Loucy (cell line): ENCODE measurements at regions not wholly inside any gene's neighbourhood (a gene's known extent, or its start where the extent isn't known, plus 50 kb on each side); places are given as distances from the start of the nearest gene placed in this dataset.

ENCODE experiments used
- H2AFZ ChIP-seq: fragments of 200-600 bp; sonication (generic); 2 replicates; pipeline ENCODE4 v1.6.0; 2016; ENCODE audit warnings: antibody characterized with exemption, mild to moderate bottlenecking, low read length, moderate library complexity
- H3F3A ChIP-seq: fragments of 200-600 bp; 2 replicates; pipeline ENCODE4 v1.6.0; 2016; ENCODE audit warnings: antibody characterized with exemption, low read depth, mild to moderate bottlenecking
- H3K27me3 ChIP-seq: fragments of 200-600 bp; sonication (generic); 2 replicates; pipeline ENCODE4 v1.6.1; 2014; ENCODE audit warnings: low read length, mild to moderate bottlenecking; ENCODE audit not compliant: insufficient read depth, poor library complexity, severe bottlenecking
- H3K36me3 ChIP-seq: fragments of 200-600 bp; sonication (generic); 2 replicates; pipeline ENCODE4 v1.6.1; 2016; ENCODE audit warnings: low read length; ENCODE audit not compliant: insufficient read depth
- H3K4me1 ChIP-seq: fragments of 200-600 bp; sonication (generic); 2 replicates; pipeline ENCODE4 v1.5.1; 2014; ENCODE audit warnings: low read length, mild to moderate bottlenecking; ENCODE audit not compliant: insufficient read depth, poor library complexity, severe bottlenecking
- H3K4me2 ChIP-seq: fragments of 200-600 bp; sonication (generic); 2 replicates; pipeline ENCODE4 v1.6.0; 2014; ENCODE audit warnings: antibody characterized with exemption, low read length, low read depth, mild to moderate bottlenecking; ENCODE audit not compliant: poor library complexity, severe bottlenecking
- H3K4me3 ChIP-seq: fragments of 200-600 bp; sonication (generic); 2 replicates; pipeline ENCODE4 v1.5.1; 2014; ENCODE audit warnings: low read length, mild to moderate bottlenecking, mixed read lengths; ENCODE audit not compliant: poor library complexity, severe bottlenecking
- H3K79me2 ChIP-seq: fragments of 200-600 bp; sonication (generic); 2 replicates; pipeline ENCODE4 v1.6.1; 2014; ENCODE audit warnings: low read length; ENCODE audit not compliant: insufficient read depth
- H3K9ac ChIP-seq: fragments of 200-600 bp; sonication (generic); 2 replicates; pipeline ENCODE4 v1.6.0; 2014; ENCODE audit warnings: mild to moderate bottlenecking, low read depth, low read length, moderate library complexity; ENCODE audit not compliant: poor library complexity, severe bottlenecking
- H3K9me2 ChIP-seq: fragments of 200-600 bp; sonication (generic); replicated peaks from 2 replicates; pipeline ENCODE4 v1.6.1; 2016; ENCODE audit warnings: low read depth, low read length, mixed read lengths
- H3K9me3 ChIP-seq: fragments of 200-600 bp; sonication (generic); 2 replicates; pipeline ENCODE4 v1.6.1; 2014; ENCODE audit warnings: mild to moderate bottlenecking, antibody characterized with exemption, low read length, low read depth; ENCODE audit not compliant: insufficient read depth
- H4K20me1 ChIP-seq: fragments of 200-600 bp; sonication (generic); 2 replicates; pipeline ENCODE4 v1.6.0; 2014; ENCODE audit warnings: antibody characterized with exemption, low read length, mild to moderate bottlenecking; ENCODE audit not compliant: insufficient read depth, poor library complexity, severe bottlenecking
- EZH2phosphoT487 ChIP-seq: fragments of 200-600 bp; IDR thresholded peaks from 2 replicates; pipeline ENCODE4 v1.6.1; 2018; ENCODE audit warnings: antibody characterized with exemption, mild to moderate bottlenecking, moderate library complexity, borderline replicate concordance
- TF ChIP-seq, protein P1 (sequence below): fragments of 200-600 bp; sonication (generic); conservative IDR thresholded peaks from 2 replicates; pipeline ENCODE4 v1.5.1; 2014; ENCODE audit warnings: mild to moderate bottlenecking, antibody characterized with exemption, low read length

DNA sequence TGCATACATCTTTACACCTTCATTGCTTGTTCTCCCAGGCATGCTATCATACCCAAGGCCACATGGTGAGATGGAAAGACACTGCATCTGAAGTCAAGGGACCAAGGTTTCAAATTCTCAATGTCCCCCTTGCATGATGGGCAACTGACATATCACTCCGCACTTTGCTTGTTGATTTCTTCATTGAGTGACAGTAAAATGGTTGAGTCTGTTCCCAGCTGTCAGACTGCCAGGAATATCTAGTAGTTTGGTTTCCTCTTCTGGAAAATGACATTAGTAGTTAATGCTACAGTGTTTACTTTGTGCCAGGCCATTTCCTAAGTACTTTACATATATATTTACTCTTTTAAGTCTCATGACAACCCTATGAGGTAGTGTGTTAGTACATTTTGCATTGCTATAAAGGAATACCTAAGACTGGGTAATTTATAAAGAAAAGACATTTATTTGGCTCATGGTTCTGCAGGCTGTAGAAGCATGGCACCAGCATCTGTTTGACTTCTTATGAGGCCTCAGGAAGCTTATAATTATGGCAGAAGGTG is 114.4 kb downstream of the PCSK1 start:
- Histone ChIP-seq H3K79me2 (no peaks in the 10 kb centered on the region), H3K4me2 (no peak overlapping the region), H3K9me2 (no peaks in the 10 kb centered on the region), H2AFZ (no peak overlapping the region), H3K9me3 (no peaks in the 10 kb centered on the region), H3F3A (no peaks in the 10 kb centered on the region), H3K4me1 (no peaks in the 10 kb centered on the region), H3K27me3 (no peaks in the 10 kb centered on the region), H3K9ac (no peak overlapping the region), H4K20me1 (no peaks in the 10 kb centered on the region), H3K4me3 (no peak overlapping the region), H3K36me3 (no peaks in the 10 kb centered on the region)
- TF ChIP-seq EZH2phosphoT487 = no peak
- TF ChIP-seq, protein P1, sequence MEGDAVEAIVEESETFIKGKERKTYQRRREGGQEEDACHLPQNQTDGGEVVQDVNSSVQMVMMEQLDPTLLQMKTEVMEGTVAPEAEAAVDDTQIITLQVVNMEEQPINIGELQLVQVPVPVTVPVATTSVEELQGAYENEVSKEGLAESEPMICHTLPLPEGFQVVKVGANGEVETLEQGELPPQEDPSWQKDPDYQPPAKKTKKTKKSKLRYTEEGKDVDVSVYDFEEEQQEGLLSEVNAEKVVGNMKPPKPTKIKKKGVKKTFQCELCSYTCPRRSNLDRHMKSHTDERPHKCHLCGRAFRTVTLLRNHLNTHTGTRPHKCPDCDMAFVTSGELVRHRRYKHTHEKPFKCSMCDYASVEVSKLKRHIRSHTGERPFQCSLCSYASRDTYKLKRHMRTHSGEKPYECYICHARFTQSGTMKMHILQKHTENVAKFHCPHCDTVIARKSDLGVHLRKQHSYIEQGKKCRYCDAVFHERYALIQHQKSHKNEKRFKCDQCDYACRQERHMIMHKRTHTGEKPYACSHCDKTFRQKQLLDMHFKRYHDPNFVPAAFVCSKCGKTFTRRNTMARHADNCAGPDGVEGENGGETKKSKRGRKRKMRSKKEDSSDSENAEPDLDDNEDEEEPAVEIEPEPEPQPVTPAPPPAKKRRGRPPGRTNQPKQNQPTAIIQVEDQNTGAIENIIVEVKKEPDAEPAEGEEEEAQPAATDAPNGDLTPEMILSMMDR = no peak

GRCh38 chr5:96317945-96318344 is 115.1 kb downstream of the PCSK1 start:
- Histone ChIP-seq H4K20me1 (no peaks in the 10 kb centered on the region), H3F3A (no peaks in the 10 kb centered on the region), H2AFZ (no peak overlapping the region), H3K9ac (no peak overlapping the region), H3K4me2 (no peak overlapping the region), H3K36me3 (no peaks in the 10 kb centered on the region), H3K79me2 (no peaks in the 10 kb centered on the region), H3K4me1 (no peaks in the 10 kb centered on the region), H3K4me3 (no peak overlapping the region), H3K9me3 (no peaks in the 10 kb centered on the region), H3K9me2 (no peaks in the 10 kb centered on the region), H3K27me3 (no peaks in the 10 kb centered on the region)
- TF ChIP-seq, protein P1 = no peak
- no peak for TF ChIP-seq EZH2phosphoT487

GRCh38 chr5:96316487-96316886 is 116.6 kb downstream of the PCSK1 start:
- Histone ChIP-seq H3K4me3 (no peak overlapping the region), H3K36me3 (no peaks in the 10 kb centered on the region), H3K9me2 (no peaks in the 10 kb centered on the region), H3K9ac (no peak overlapping the region), H3F3A (no peaks in the 10 kb centered on the region), H3K4me1 (no peaks in the 10 kb centered on the region), H3K4me2 (no peak overlapping the region), H3K9me3 (no peaks in the 10 kb centered on the region), H3K27me3 (no peaks in the 10 kb centered on the region), H2AFZ (no peak overlapping the region), H4K20me1 (no peaks in the 10 kb centered on the region), H3K79me2 (no peaks in the 10 kb centered on the region)
- TF ChIP-seq EZH2phosphoT487 = no peak
- TF ChIP-seq, protein P1 = no peak
